Liver (tissue), 8 donors: ENCODE measurements at regions not wholly inside any gene's neighbourhood (a gene's known extent, or its start where the extent isn't known, plus 50 kb on each side); places are given as distances from the start of the nearest gene placed in this dataset.

Experiments
- DNase-seq: peaks from one replicate; pipeline ENCODE4 v3.0.0-alpha.2; 2017; ENCODE audit warnings: low spot score
- H3K27ac ChIP-seq, 2 donors: one replicate each; pipeline ENCODE4 v1.7.0; 2013; ENCODE audit warnings: inconsistent platforms in 2 of 2, low read length in 2 of 2, control low read depth in 1 of 2, low read depth in 1 of 2, mild to moderate bottlenecking in 1 of 2
- H3K27me3 ChIP-seq, 4 donors: one replicate each; pipeline versions ENCODE4 v1.6.1 to v1.7.0; 2013; ENCODE audit warnings: low read length in 3 of 4, inconsistent platforms in 1 of 4, mild to moderate bottlenecking in 1 of 4, moderate library complexity in 1 of 4; ENCODE audit not compliant: control insufficient read depth in 4 of 4, insufficient read depth in 4 of 4
- H3K36me3 ChIP-seq, 4 donors: one replicate each; pipeline versions ENCODE4 v1.6.1 to v1.7.0; 2013; ENCODE audit warnings: low read length in 3 of 4, mild to moderate bottlenecking in 3 of 4, low read depth in 1 of 4, moderate library complexity in 1 of 4; ENCODE audit not compliant: control insufficient read depth in 4 of 4, insufficient read depth in 3 of 4
- H3K4me1 ChIP-seq, 4 donors: one replicate each; pipeline versions ENCODE4 v1.6.1 to v1.7.0; 2013; ENCODE audit warnings: low read length in 3 of 4, mild to moderate bottlenecking in 3 of 4, moderate library complexity in 1 of 4; ENCODE audit not compliant: control insufficient read depth in 4 of 4, insufficient read depth in 4 of 4
- H3K4me3 ChIP-seq, 3 donors: one replicate each; pipeline versions ENCODE4 v1.6.1 to v1.7.0; 2013; ENCODE audit warnings: low read length in 3 of 3, control low read depth in 1 of 3, low read depth in 1 of 3, mild to moderate bottlenecking in 1 of 3
- H3K9ac ChIP-seq, 2 donors: one replicate each; pipeline ENCODE4 v1.7.0; 2013; ENCODE audit warnings: low read length in 2 of 2, mild to moderate bottlenecking in 2 of 2, moderate library complexity in 2 of 2, control low read depth in 1 of 2, low read depth in 1 of 2
- H3K9me3 ChIP-seq, 4 donors: one replicate each; pipeline versions ENCODE4 v1.6.1 to v1.7.0; 2013; ENCODE audit warnings: low read length in 3 of 4; ENCODE audit not compliant: control insufficient read depth in 4 of 4
- ATF3 ChIP-seq: IDR thresholded peaks from 2 replicates; pipeline ENCODE4 v1.6.1; 2016; ENCODE audit warnings: antibody characterized with exemption
- CTCF ChIP-seq: fragments of 150-350 bp; IDR thresholded peaks from 2 replicates; pipeline ENCODE4 v1.5.1; 2017; ENCODE audit warnings: improper control_type of control experiment, low read depth, low read length; ENCODE audit not compliant: missing input control
- EGR1 ChIP-seq, 2 donors: IDR thresholded peaks; 2 replicates each; pipeline ENCODE4 v1.6.1; 2016 to 2018; ENCODE audit warnings: antibody characterized with exemption in 2 of 2, low read depth in 2 of 2
- FOXA1 ChIP-seq: IDR thresholded peaks from 2 replicates; pipeline ENCODE4 v1.6.1; 2016; ENCODE audit warnings: antibody characterized with exemption
- FOXA2 ChIP-seq: IDR thresholded peaks from 2 replicates; pipeline ENCODE4 v1.6.1; 2016; ENCODE audit warnings: antibody characterized with exemption
- GABPA ChIP-seq, 2 donors: IDR thresholded peaks in 1 of 2; conservative IDR thresholded peaks in 1 of 2; 2 replicates each; pipeline ENCODE4 v1.6.1; 2016; ENCODE audit warnings: antibody characterized with exemption in 2 of 2, mild to moderate bottlenecking in 1 of 2, moderate library complexity in 1 of 2
- HNF4A ChIP-seq, 2 donors: conservative IDR thresholded peaks; 2 replicates each; pipeline ENCODE4 v1.6.1; 2016; ENCODE audit warnings: antibody characterized with exemption in 2 of 2, mild to moderate bottlenecking in 2 of 2
- HNF4G ChIP-seq: IDR thresholded peaks from 2 replicates; pipeline ENCODE4 v1.6.1; 2016; ENCODE audit warnings: antibody characterized with exemption
- JUND ChIP-seq, 2 donors: IDR thresholded peaks; 2 replicates each; pipeline ENCODE4 v1.6.1; 2016; ENCODE audit warnings: antibody characterized with exemption in 2 of 2
- MAX ChIP-seq: IDR thresholded peaks from 2 replicates; pipeline ENCODE4 v1.6.1; 2016; ENCODE audit warnings: antibody characterized with exemption
- NR2F2 ChIP-seq: IDR thresholded peaks from 2 replicates; pipeline ENCODE4 v1.6.1; 2016; ENCODE audit warnings: antibody characterized with exemption
- RAD21 ChIP-seq, 2 donors: IDR thresholded peaks; 2 replicates each; pipeline ENCODE4 v1.6.1; 2016; ENCODE audit warnings: antibody characterized with exemption in 2 of 2, mild to moderate bottlenecking in 2 of 2
- REST ChIP-seq: IDR thresholded peaks from 2 replicates; pipeline ENCODE4 v1.6.1; 2016; ENCODE audit warnings: antibody characterized with exemption, mild to moderate bottlenecking
- RXRA ChIP-seq, 2 donors: IDR thresholded peaks; 2 replicates each; pipeline ENCODE4 v1.6.1; 2017 to 2018; ENCODE audit warnings: antibody characterized with exemption in 2 of 2, mild to moderate bottlenecking in 1 of 2
- SP1 ChIP-seq: IDR thresholded peaks from 2 replicates; pipeline ENCODE4 v1.6.1; 2018; ENCODE audit warnings: antibody characterized with exemption, mild to moderate bottlenecking
- TAF1 ChIP-seq: conservative IDR thresholded peaks from 2 replicates; pipeline ENCODE4 v1.6.1; 2016; ENCODE audit warnings: antibody characterized with exemption, mild to moderate bottlenecking
- YY1 ChIP-seq: IDR thresholded peaks from 2 replicates; pipeline ENCODE4 v1.6.1; 2016; ENCODE audit warnings: antibody characterized with exemption, mild to moderate bottlenecking
- WGBS: extraction: QIAGEN DNeasy Blood & Tissue Kit; methylation state at CpG from one replicate; pipeline ENCODE4 v1.1.7; 2013; 5-methylcytosine and 5-hydroxymethylcytosine counted together
- donor health status: healthy.
- donor health status: healthy.
- donor health status: healthy.
- donor health status: healthy.
- donor health status: healthy.

- 76% methylated on average over 4 of the region's 4 CpGs for WGBS
Measured at GRCh38 chr11:129720156-129720555, 95.5 kb upstream of the TMEM45B start.

More at GRCh38 chr11:129720156-129720555, 95.5 kb upstream of the TMEM45B start:
- Histone ChIP-seq H3K9me3 (no peaks in the 10 kb centered on the region), H3K9ac (no peak overlapping the region), H3K36me3 (no peaks in the 10 kb centered on the region), H3K27ac (no peak overlapping the region), H3K4me3 (no peak overlapping the region), H3K4me1 (no peaks in the 10 kb centered on the region), H3K27me3 (no peaks in the 10 kb centered on the region)
- DNase-seq = no peak
- TF ChIP-seq JUND (IDR thresholded peaks at IDR 0.05) (no peak), ATF3 (no peak), HNF4G (no peak), GABPA (IDR thresholded peaks at IDR 0.05 in 1 of 2, conservative IDR thresholded peaks at IDR 0.05 in 1 of 2) (no peak), SP1 (no peak), CTCF (no peak), TAF1 (no peak), FOXA1 (no peak), RAD21 (IDR thresholded peaks at IDR 0.05) (no peak), NR2F2 (no peak), FOXA2 (no peak), REST (no peak), RXRA (IDR thresholded peaks at IDR 0.05) (no peak), HNF4A (conservative IDR thresholded peaks at IDR 0.05) (no peak), YY1 (no peak), EGR1 (IDR thresholded peaks at IDR 0.05; ENCODE audit: low read depth in 2 of 2) (no peak), MAX (no peak)
